A549 (cell line): ENCODE measurements at regions not wholly inside any gene's neighbourhood (a gene's known extent, or its start where the extent isn't known, plus 50 kb on each side); places are given as distances from the start of the nearest gene placed in this dataset.

Experiments
- CBX8 ChIP-seq: fragments of 200-600 bp; sonication (generic); IDR thresholded peaks from 2 replicates; pipeline ENCODE4 v1.6.1; 2016
- CHD2 ChIP-seq: fragments of 150-350 bp; IDR thresholded peaks from 2 replicates; pipeline ENCODE4 v1.6.1; 2014; ENCODE audit warnings: low read length; ENCODE audit not compliant: partially characterized antibody
- ESRRA ChIP-seq: fragments of 150-350 bp; IDR thresholded peaks from 2 replicates; pipeline ENCODE4 v1.6.1; 2014; ENCODE audit warnings: mild to moderate bottlenecking, low read length, borderline replicate concordance
- GATA3 ChIP-seq: IDR thresholded peaks from 2 replicates; pipeline ENCODE4 v1.6.1; 2012; ENCODE audit warnings: borderline replicate concordance
- HOXB13 ChIP-seq: fragments of 250-450 bp; sonication (Bioruptor Pico); IDR thresholded peaks from 2 replicates; pipeline ENCODE4 v1.5.0; 2020; ENCODE audit warnings: low read depth, mild to moderate bottlenecking, moderate library complexity
- HOXB5 ChIP-seq: fragments of 250-450 bp; sonication (Bioruptor Pico); IDR thresholded peaks from 2 replicates; pipeline ENCODE4 v1.5.0; 2020; ENCODE audit warnings: mild to moderate bottlenecking, moderate library complexity
- MYC ChIP-seq: IDR thresholded peaks from 2 replicates; pipeline ENCODE4 v1.6.1; 2012; ENCODE audit warnings: mild to moderate bottlenecking, inconsistent platforms, low read length, improper control_type of control experiment, borderline replicate concordance
- POLR2A ChIP-seq: IDR thresholded peaks from 2 replicates; pipeline ENCODE4 v1.6.1; 2012; ENCODE audit warnings: mild to moderate bottlenecking, low read length
- SMC3 ChIP-seq: fragments of >200 bp; sonication (Bioruptor Twin); formaldehyde crosslinking; IDR thresholded peaks from 3 replicates; pipeline ENCODE4 v1.6.1; 2018; ENCODE audit warnings: inconsistent platforms
- TF ChIP-seq, protein P1 (sequence below): fragments of >200 bp; sonication (Bioruptor Twin); formaldehyde crosslinking; IDR thresholded peaks from 3 replicates; pipeline ENCODE4 v1.5.1; 2016
- TF ChIP-seq, protein P2 (sequence below): fragments of 200-600 bp; sonication (generic); IDR thresholded peaks from 2 replicates; pipeline ENCODE4 v1.6.1; 2016; ENCODE audit warnings: antibody characterized with exemption, mild to moderate bottlenecking, moderate library complexity
- TF ChIP-seq, protein P3 (sequence below): IDR thresholded peaks from 2 replicates; pipeline ENCODE4 v1.6.1; 2012
- TF ChIP-seq, protein P4 (sequence below): IDR thresholded peaks from 2 replicates; pipeline ENCODE4 v1.6.1; 2012
- TF ChIP-seq, protein P5 (sequence below): fragments of 450-650 bp; IDR thresholded peaks from 2 replicates; pipeline ENCODE4 v1.6.1; 2014; ENCODE audit warnings: antibody characterized with exemption

DNA sequence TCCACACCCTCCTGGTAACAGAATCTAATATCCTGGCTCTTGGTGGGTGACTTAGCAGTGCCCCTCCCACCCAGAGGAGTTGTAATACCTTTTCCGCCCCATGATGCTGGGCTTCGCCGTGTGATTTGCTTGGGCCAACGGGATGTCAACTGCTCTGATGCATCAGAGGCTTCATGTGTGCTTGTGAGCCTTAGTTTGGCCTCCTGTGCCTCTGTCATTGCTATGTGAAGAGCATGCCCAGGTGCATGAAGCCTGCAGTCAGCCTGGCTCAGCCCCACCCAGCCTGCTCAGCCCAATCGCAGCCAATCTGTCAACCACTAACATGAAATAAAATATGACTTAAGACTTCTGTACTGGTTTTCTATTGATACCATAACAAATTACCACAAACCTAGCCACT is 201.2 kb upstream of the RPL38 start:
- TF ChIP-seq, protein P1, sequence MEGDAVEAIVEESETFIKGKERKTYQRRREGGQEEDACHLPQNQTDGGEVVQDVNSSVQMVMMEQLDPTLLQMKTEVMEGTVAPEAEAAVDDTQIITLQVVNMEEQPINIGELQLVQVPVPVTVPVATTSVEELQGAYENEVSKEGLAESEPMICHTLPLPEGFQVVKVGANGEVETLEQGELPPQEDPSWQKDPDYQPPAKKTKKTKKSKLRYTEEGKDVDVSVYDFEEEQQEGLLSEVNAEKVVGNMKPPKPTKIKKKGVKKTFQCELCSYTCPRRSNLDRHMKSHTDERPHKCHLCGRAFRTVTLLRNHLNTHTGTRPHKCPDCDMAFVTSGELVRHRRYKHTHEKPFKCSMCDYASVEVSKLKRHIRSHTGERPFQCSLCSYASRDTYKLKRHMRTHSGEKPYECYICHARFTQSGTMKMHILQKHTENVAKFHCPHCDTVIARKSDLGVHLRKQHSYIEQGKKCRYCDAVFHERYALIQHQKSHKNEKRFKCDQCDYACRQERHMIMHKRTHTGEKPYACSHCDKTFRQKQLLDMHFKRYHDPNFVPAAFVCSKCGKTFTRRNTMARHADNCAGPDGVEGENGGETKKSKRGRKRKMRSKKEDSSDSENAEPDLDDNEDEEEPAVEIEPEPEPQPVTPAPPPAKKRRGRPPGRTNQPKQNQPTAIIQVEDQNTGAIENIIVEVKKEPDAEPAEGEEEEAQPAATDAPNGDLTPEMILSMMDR, result no peak
- TF ChIP-seq SMC3 (no peak), POLR2A (no peak), ESRRA (no peak), CHD2 (no peak), HOXB5 (CRISPR knock-in tag) (no peak), HOXB13 (CRISPR knock-in tag) (no peak), GATA3 (no peak), CBX8 (no peak), MYC (no peak)
- TF ChIP-seq, protein P2, sequence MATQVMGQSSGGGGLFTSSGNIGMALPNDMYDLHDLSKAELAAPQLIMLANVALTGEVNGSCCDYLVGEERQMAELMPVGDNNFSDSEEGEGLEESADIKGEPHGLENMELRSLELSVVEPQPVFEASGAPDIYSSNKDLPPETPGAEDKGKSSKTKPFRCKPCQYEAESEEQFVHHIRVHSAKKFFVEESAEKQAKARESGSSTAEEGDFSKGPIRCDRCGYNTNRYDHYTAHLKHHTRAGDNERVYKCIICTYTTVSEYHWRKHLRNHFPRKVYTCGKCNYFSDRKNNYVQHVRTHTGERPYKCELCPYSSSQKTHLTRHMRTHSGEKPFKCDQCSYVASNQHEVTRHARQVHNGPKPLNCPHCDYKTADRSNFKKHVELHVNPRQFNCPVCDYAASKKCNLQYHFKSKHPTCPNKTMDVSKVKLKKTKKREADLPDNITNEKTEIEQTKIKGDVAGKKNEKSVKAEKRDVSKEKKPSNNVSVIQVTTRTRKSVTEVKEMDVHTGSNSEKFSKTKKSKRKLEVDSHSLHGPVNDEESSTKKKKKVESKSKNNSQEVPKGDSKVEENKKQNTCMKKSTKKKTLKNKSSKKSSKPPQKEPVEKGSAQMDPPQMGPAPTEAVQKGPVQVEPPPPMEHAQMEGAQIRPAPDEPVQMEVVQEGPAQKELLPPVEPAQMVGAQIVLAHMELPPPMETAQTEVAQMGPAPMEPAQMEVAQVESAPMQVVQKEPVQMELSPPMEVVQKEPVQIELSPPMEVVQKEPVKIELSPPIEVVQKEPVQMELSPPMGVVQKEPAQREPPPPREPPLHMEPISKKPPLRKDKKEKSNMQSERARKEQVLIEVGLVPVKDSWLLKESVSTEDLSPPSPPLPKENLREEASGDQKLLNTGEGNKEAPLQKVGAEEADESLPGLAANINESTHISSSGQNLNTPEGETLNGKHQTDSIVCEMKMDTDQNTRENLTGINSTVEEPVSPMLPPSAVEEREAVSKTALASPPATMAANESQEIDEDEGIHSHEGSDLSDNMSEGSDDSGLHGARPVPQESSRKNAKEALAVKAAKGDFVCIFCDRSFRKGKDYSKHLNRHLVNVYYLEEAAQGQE, result no peak
- TF ChIP-seq, protein P3, sequence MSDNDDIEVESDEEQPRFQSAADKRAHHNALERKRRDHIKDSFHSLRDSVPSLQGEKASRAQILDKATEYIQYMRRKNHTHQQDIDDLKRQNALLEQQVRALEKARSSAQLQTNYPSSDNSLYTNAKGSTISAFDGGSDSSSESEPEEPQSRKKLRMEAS, result no peak
- TF ChIP-seq, protein P4, sequence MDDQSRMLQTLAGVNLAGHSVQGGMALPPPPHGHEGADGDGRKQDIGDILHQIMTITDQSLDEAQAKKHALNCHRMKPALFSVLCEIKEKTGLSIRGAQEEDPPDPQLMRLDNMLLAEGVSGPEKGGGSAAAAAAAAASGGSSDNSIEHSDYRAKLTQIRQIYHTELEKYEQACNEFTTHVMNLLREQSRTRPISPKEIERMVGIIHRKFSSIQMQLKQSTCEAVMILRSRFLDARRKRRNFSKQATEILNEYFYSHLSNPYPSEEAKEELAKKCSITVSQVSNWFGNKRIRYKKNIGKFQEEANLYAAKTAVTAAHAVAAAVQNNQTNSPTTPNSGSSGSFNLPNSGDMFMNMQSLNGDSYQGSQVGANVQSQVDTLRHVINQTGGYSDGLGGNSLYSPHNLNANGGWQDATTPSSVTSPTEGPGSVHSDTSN, result no peak
- TF ChIP-seq, protein P5, sequence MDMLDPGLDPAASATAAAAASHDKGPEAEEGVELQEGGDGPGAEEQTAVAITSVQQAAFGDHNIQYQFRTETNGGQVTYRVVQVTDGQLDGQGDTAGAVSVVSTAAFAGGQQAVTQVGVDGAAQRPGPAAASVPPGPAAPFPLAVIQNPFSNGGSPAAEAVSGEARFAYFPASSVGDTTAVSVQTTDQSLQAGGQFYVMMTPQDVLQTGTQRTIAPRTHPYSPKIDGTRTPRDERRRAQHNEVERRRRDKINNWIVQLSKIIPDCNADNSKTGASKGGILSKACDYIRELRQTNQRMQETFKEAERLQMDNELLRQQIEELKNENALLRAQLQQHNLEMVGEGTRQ, result no peak
